GM10248 (cell line): ENCODE measurements at regions not wholly inside any gene's neighbourhood (a gene's known extent, or its start where the extent isn't known, plus 50 kb on each side); places are given as distances from the start of the nearest gene placed in this dataset.

Experiments used
- CTCF ChIA-PET: fragments of 300-600 bp; sonication (Branson Sonifier 250); formaldehyde crosslinking; extraction: SDS; loops from one replicate; lab custom pipeline; 2021; ENCODE audit warnings: antibody characterized with exemption; lab: Yijun Ruan, JAX
- POLR2A ChIA-PET: fragments of 350-650 bp; sonication (Branson Sonifier 250); formaldehyde crosslinking; extraction: SDS; loops from one replicate; lab custom pipeline; 2020; ENCODE audit warnings: antibody characterized with exemption; lab: Yijun Ruan, JAX
- DNase-seq: peaks from one replicate; pipeline ENCODE4 v3.0.0; 2012; ENCODE audit errors: extremely low spot score
- CTCF ChIP-seq: IDR thresholded peaks from 2 replicates; pipeline ENCODE4 v1.5.1; 2012; ENCODE audit warnings: mild to moderate bottlenecking, low read depth; ENCODE audit errors: extremely low read depth, missing control alignments, control extremely low read depth

DNA sequence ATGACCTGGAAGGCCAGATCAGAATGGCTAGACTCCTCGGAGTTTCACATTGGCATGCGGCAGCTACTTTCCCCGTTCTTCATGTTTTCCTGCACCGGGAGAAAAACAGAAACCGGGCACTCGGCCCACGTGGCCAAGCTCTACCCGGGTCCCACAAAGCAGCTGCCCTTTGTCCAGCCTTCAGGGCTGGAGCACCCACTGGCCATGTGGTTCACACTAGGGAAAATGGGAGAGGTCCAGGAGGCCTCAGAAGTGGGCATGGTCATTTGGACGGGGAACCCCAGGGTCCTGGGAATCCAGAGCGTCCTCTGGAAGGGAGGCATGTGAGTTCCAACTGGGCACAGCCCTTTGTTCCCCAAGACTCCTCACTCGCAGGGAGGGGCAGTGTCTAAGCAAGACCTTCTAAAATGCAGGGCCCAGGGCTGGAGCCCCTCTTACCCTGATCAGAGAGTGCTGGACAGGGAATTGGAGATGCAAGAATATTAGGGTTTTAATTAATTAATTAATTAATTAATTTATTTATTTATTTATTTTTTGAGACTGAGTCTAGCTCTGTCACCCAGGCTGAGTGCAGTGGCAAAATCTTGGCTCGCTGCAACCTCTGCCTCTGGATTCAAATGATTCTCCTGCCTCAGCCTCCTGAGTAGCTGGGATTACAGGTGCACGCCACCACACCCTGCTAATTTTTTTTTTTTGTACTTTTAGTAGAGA, 97.2 kb upstream of the CPEB4 start:
- POLR2A ChIA-PET, result no interaction called here
- DNase-seq, result no peak
- no peak for TF ChIP-seq CTCF
- CTCF ChIA-PET, result interaction anchor here (1.4 to 2.3 kb wide), 2 partner anchors 31 to 58 kb away, joined by 3 to 6 read pairs; no protein-coding TSS in a partner anchor

DNA sequence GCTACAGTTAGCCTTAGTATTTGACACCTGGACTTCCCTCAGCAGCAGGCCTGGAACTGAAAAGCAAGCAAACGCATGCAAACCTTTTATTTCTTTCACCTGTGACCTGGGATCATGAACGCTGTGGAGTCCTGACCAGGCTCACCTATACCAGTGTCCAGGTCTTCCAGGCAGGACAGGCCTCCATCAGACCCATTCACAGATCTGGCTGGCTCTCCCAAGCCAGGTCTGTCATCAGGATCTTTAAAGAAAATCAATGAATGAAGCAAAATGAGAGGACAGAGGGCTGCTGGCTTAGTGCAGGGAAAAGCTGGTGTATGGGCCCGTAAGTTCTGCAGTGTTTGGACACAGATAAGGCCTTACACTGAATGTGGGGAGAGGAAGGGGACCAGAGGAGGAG, 96.3 kb upstream of the CPEB4 start:
- ChIA-PET CTCF (no interaction called here), POLR2A (no interaction called here)
- no peak for TF ChIP-seq CTCF
- no peak for DNase-seq

GRCh38 chr5:173792781-173793547, 95.2 kb upstream of the CPEB4 start:
- CTCF ChIA-PET, result interaction anchor here (1.2 kb wide), 1 partner anchor 132 kb away, joined by 3 read pairs; no protein-coding TSS in a partner anchor
- no peak for DNase-seq
- TF ChIP-seq CTCF, result no peak
- POLR2A ChIA-PET, result no interaction called here

DNA sequence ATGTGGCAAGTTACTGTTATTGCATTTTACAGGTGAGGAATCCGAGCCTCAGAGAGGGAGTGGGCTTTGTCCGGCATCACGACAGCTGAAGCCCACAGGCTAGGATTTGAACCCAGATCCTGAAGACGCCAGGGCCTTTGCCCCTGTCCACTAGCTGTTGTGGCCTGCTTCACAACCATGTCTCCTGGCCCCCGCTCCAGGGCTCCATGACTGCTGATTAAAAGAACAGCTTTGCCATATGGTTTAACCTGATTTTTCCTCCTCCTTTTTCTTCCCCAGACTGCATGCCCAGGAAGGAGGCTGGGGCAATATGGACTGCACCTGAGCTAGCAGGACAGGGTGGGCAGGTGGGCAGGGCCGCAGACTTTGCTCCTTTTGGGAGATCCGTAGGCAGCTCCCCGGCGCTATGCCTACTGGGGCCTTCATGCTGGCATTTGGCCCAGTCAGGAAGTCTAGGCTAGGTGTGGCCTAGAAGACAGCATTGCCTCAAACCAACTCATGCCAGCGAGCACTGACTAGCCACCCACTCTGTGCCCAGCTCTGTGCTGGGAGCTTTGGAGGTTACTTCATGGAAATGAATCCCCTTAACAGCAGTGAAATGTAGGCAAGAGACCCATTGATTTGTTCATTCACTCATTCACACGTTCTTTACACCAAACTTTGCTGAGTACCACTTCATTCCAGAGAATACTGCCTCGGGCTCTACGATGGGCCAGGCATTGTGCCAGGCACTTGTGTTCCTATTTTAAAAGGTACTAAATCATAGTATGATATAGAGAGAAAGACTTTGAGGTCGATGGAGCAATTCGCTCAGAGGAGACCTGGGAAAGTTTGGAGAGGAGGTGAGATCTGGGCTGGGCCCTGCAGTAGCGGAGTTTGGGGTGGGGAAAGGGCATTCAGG, 94.3 kb upstream of the CPEB4 start:
- ChIA-PET POLR2A (no interaction called here), CTCF (interaction anchor here (0.9 to 1.2 kb wide), 2 partner anchors 12 to 132 kb away, joined by 3 read pairs; no protein-coding TSS in a partner anchor)
- no peak for TF ChIP-seq CTCF
- DNase-seq, result no peak

GRCh38 chr5:173794901-173795416, 93.2 kb upstream of the CPEB4 start:
- DNase-seq, result no peak
- ChIA-PET CTCF (interaction anchor here (1.4 kb wide), 1 partner anchor 104 kb away, joined by 4 read pairs; no protein-coding TSS in a partner anchor), POLR2A (no interaction called here)
- no peak for TF ChIP-seq CTCF

- ChIA-PET POLR2A (no interaction called here), CTCF (interaction anchor here (0.9 to 1.7 kb wide), 5 partner anchors 9 to 103 kb away, joined by 3 to 10 read pairs (median 5); no protein-coding TSS in a partner anchor)
- no peak for DNase-seq
- no peak for TF ChIP-seq CTCF
Observed at GRCh38 chr5:173795601-173796000, 92.5 kb upstream of the CPEB4 start.
